K562 (cell line): ENCODE measurements at regions not wholly inside any gene's neighbourhood (a gene's known extent, or its start where the extent isn't known, plus 50 kb on each side); places are given as distances from the start of the nearest gene placed in this dataset.

Experiments
- ATAC-seq: fragments of 200-7000 bp; cut with Tn5 transposase; 3 replicates; pipeline ENCODE4 v1.9.1; 2020; ENCODE audit warnings: moderate library complexity
- BruUV-seq: library from RNA; stranded (reverse); fragments of 400-500 nt; replicated peaks from 2 replicates; lab custom pipeline; 2021; lab: Mats Ljungman, UMichigan
- CTCF ChIA-PET: fragments of 300-600 bp; formaldehyde crosslinking; extraction: SDS; loops from one replicate; lab custom pipeline; 2021; ENCODE audit warnings: low intra/inter-chr PET ratio; lab: Yijun Ruan, JAX
- POLR2A ChIA-PET: fragments of 300-600, 350-650 bp; sonication (Branson Sonifier 250); formaldehyde crosslinking; extraction: SDS; loops from one replicate; lab custom pipeline; 2021; ENCODE audit warnings: antibody characterized with exemption, inconsistent platforms; lab: Yijun Ruan, JAX
- DNase-seq, 4 experiments: peaks; one replicate each; pipeline versions ENCODE4 v3.0.0 to v3.0.0-alpha.2; 2011 to 2018; ENCODE audit warnings: low spot score in 3 of 4, mixed read lengths in 3 of 4; ENCODE audit errors: extremely low read depth in 1 of 4
- FAIRE-seq: peaks from 2 replicates; lab custom pipeline; 2011; peaks lifted over from hg19 to GRCh38; lab: Jason Lieb, UNC
- H2AFZ ChIP-seq: 2 replicates; pipeline ENCODE4 v1.6.0; 2011; ENCODE audit warnings: low read depth, low read length, control low read depth, inconsistent platforms
- H3K27ac ChIP-seq: fragments of 200-600 bp; 3 replicates; pipeline ENCODE4 v1.8.0; 2011; ENCODE audit warnings: low read depth, mild to moderate bottlenecking, control low read depth, inconsistent platforms, low read length, moderate library complexity, mixed read lengths; ENCODE audit errors: extremely low read depth
- H3K27me3 ChIP-seq, 2 experiments: fragments of 300-600 bp in 1 of 2; 2 replicates in 1 of 2; 3 replicates in 1 of 2; pipeline versions ENCODE4 v1.6.0 to v1.8.0; 2011; ENCODE audit warnings: inconsistent platforms in 2 of 2, low read length in 2 of 2, mild to moderate bottlenecking in 1 of 2, mixed read lengths in 1 of 2, moderate library complexity in 1 of 2; ENCODE audit not compliant: control insufficient read depth in 2 of 2, insufficient read depth in 2 of 2
- H3K36me3 ChIP-seq: fragments of 300-600 bp; 3 replicates; pipeline ENCODE4 v1.8.0; 2011; ENCODE audit warnings: mild to moderate bottlenecking, low read length, inconsistent platforms; ENCODE audit not compliant: control insufficient read depth, insufficient read depth
- H3K4me1 ChIP-seq, 2 experiments: fragments of 200-600 bp in 1 of 2; replicated peaks in 1 of 2; 2 replicates in 1 of 2; 3 replicates in 1 of 2; pipeline versions ENCODE4 v1.5.1 to v1.8.0; 2011; ENCODE audit warnings: inconsistent platforms in 2 of 2, low read length in 2 of 2, mild to moderate bottlenecking in 1 of 2, mixed read lengths in 1 of 2, moderate library complexity in 1 of 2; ENCODE audit not compliant: control insufficient read depth in 2 of 2, insufficient read depth in 2 of 2
- H3K4me2 ChIP-seq: 2 replicates; pipeline ENCODE4 v1.6.1; 2011; ENCODE audit warnings: low read length, control low read depth, inconsistent platforms, mixed read lengths; ENCODE audit not compliant: insufficient read depth
- H3K4me3 ChIP-seq: fragments of 200-600 bp; sonication (generic), shearing (Covaris generic); 2 replicates; pipeline ENCODE4 v1.5.1; 2016; ENCODE audit warnings: control low read depth, inconsistent platforms
- H3K79me2 ChIP-seq: fragments of 200-600 bp; 3 replicates; pipeline ENCODE4 v1.8.0; 2011; ENCODE audit warnings: low read length, inconsistent platforms; ENCODE audit not compliant: control insufficient read depth, insufficient read depth
- H3K9ac ChIP-seq, 2 experiments: 2 replicates each; pipeline versions ENCODE4 v1.6.0 to v1.6.1; 2011; ENCODE audit warnings: low read depth in 2 of 2, low read length in 2 of 2, control low read depth in 1 of 2, inconsistent platforms in 1 of 2, mild to moderate bottlenecking in 1 of 2, mixed read lengths in 1 of 2; ENCODE audit not compliant: insufficient read depth in 1 of 2
- H3K9me1 ChIP-seq: one replicate; pipeline ENCODE4 v1.6.0; 2011; ENCODE audit warnings: inconsistent platforms, mild to moderate bottlenecking, low read length, moderate library complexity; ENCODE audit not compliant: control insufficient read depth, insufficient read depth
- H3K9me3 ChIP-seq: replicated peaks from 2 replicates; pipeline ENCODE4 v1.5.1; 2011; ENCODE audit warnings: low read depth, low read length, inconsistent platforms; ENCODE audit not compliant: control insufficient read depth, insufficient read depth
- H4K20me1 ChIP-seq: replicated peaks from 2 replicates; pipeline ENCODE4 v1.6.1; 2011; ENCODE audit warnings: low read length, inconsistent platforms, mixed read lengths; ENCODE audit not compliant: control insufficient read depth, insufficient read depth
- BCL6 ChIP-seq: fragments of 250-450 bp; sonication (Bioruptor Pico); IDR thresholded peaks from 2 replicates; pipeline ENCODE4 v1.4.0; 2020
- BRF2 ChIP-seq: IDR thresholded peaks from 3 replicates; pipeline ENCODE4 v1.6.1; 2011; ENCODE audit warnings: borderline replicate concordance, mild to moderate bottlenecking; ENCODE audit not compliant: insufficient read length, insufficient read depth
- E2F8 ChIP-seq: fragments of 450-650 bp; IDR thresholded peaks from 2 replicates; pipeline ENCODE4 v1.7.1; 2018; ENCODE audit warnings: mild to moderate bottlenecking, low read depth; ENCODE audit not compliant: partially characterized antibody
- EGR1 ChIP-seq: fragments of 450-650 bp; conservative IDR thresholded peaks from 2 replicates; pipeline ENCODE4 v1.6.1; 2017; ENCODE audit warnings: mild to moderate bottlenecking
- HCFC1 ChIP-seq: IDR thresholded peaks from 2 replicates; pipeline ENCODE4 v1.6.1; 2012; ENCODE audit warnings: low read depth, low read length, improper control_type of control experiment
- KDM4B ChIP-seq, 2 experiments: fragments of 450-650 bp in 1 of 2; sonication (generic) in 1 of 2; IDR thresholded peaks; 2 replicates each; pipeline ENCODE4 v1.6.1; 2016 to 2017; ENCODE audit warnings: borderline replicate concordance in 2 of 2, antibody characterized with exemption in 1 of 2, low read depth in 1 of 2, mild to moderate bottlenecking in 1 of 2
- KLF13 ChIP-seq: fragments of 450-650 bp; IDR thresholded peaks from 2 replicates; pipeline ENCODE4 v1.6.1; 2016; ENCODE audit warnings: missing genetic modification characterization, low read depth, mild to moderate bottlenecking, missing compliant biosample characterization, moderate library complexity, borderline replicate concordance
- RFX5 ChIP-seq: IDR thresholded peaks from 2 replicates; pipeline ENCODE4 v1.6.1; 2011; ENCODE audit warnings: low read depth, mild to moderate bottlenecking, improper control_type of control experiment, low read length
- ZNF717 ChIP-seq: fragments of 250-450 bp; sonication (Bioruptor Pico); IDR thresholded peaks from 2 replicates; pipeline ENCODE4 v1.5.0; 2021
- ZNF780A ChIP-seq: fragments of 250-450 bp; sonication (Bioruptor Pico); IDR thresholded peaks from 2 replicates; pipeline ENCODE4 v1.5.0; 2021; ENCODE audit warnings: mild to moderate bottlenecking
- WGBS: fragments of 100-300 bp; shearing (Covaris generic); methylation state at CpG from one replicate; pipeline ENCODE4 v1.1.6; 2016; ENCODE audit warnings: low coverage, mixed read lengths; ENCODE audit not compliant: insufficient coverage; ENCODE audit errors: missing lambda C conversion rate; 5-methylcytosine and 5-hydroxymethylcytosine counted together
- in situ Hi-C: fragments of 300-500 bp; cut with MboI; formaldehyde crosslinking; loops from 4 replicates; pipeline ENCODE4 v1.15.0; 2018; ENCODE audit warnings: inconsistent platforms, mixed read lengths
- intact Hi-C: fragments of 100-400 bp; cut with micrococcal nuclease; formaldehyde crosslinking; loops from 2 replicates; pipeline ENCODE4 v1.14.2; 2022
- TF ChIP-seq, protein P1 (sequence below): IDR thresholded peaks from 2 replicates; pipeline ENCODE4 v1.6.1; 2012; ENCODE audit warnings: low read depth, low read length, improper control_type of control experiment, borderline replicate concordance
- TF ChIP-seq, protein P2 (sequence below): fragments of 250-450 bp; sonication (Bioruptor Pico); IDR thresholded peaks from 2 replicates; pipeline ENCODE4 v1.5.0; 2022; ENCODE audit warnings: mild to moderate bottlenecking
- TF ChIP-seq, protein P3 (sequence below): sonication (generic); formaldehyde crosslinking; IDR thresholded peaks from 2 replicates; pipeline ENCODE4 v1.8.0; 2022; ENCODE audit warnings: missing genetic modification reagents, mild to moderate bottlenecking, borderline replicate concordance

DNA sequence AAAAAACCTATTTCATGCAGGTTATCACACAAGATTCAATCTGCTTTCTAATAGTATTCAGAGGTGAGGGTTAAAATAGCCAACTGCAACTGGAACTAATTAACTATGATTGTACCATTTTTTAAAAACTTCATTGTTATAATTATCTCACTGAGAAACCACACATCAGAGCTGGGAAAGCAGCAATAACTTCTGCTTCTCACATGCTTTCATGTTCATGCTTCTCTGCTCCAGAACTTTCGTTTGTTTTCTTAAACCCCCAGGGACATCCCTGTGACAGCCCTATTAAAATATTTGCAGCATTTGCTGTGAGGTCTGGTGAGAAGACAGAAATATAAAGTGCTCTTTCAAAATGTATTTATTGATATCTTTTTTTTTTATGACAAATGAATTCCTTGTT, 389.0 kb upstream of the SORCS1 start:
- Histone ChIP-seq H3K9me3 (no peaks in the 10 kb centered on the region), H4K20me1 (no peaks in the 10 kb centered on the region), H2AFZ (no peak overlapping the region), H3K79me2 (no peaks in the 10 kb centered on the region), H3K36me3 (no peaks in the 10 kb centered on the region), H3K9ac (no peak overlapping the region), H3K27me3 (no peaks in the 10 kb centered on the region), H3K4me3 (no peak overlapping the region), H3K9me1 (no peaks in the 10 kb centered on the region), H3K4me1 (no peaks in the 10 kb centered on the region), H3K27ac (no peak overlapping the region), H3K4me2 (no peak overlapping the region)
- ATAC-seq (no peak), FAIRE-seq (no peak), DNase-seq (no peak)
- BruUV-seq = no TSS peak
- 0% methylated on average over 1 of the region's 1 CpG for WGBS
- ChIA-PET CTCF (no interaction called here), POLR2A (no interaction called here)
- intact Hi-C loops = no loop called here
- in situ Hi-C loops = no loop called here
- TF ChIP-seq HCFC1 (no peak), RFX5 (no peak), BCL6 (CRISPR knock-in tag) (no peak), ZNF717 (CRISPR knock-in tag) (no peak), E2F8 (no peak), EGR1 (no peak), BRF2 (no peak), KLF13 (tag) (no peak), KDM4B (IDR thresholded peaks at IDR 0.05; ENCODE audit: borderline replicate concordance in 2 of 2, low read depth in 1 of 2) (no peak), ZNF780A (CRISPR knock-in tag) (no peak)
- TF ChIP-seq, protein P1, sequence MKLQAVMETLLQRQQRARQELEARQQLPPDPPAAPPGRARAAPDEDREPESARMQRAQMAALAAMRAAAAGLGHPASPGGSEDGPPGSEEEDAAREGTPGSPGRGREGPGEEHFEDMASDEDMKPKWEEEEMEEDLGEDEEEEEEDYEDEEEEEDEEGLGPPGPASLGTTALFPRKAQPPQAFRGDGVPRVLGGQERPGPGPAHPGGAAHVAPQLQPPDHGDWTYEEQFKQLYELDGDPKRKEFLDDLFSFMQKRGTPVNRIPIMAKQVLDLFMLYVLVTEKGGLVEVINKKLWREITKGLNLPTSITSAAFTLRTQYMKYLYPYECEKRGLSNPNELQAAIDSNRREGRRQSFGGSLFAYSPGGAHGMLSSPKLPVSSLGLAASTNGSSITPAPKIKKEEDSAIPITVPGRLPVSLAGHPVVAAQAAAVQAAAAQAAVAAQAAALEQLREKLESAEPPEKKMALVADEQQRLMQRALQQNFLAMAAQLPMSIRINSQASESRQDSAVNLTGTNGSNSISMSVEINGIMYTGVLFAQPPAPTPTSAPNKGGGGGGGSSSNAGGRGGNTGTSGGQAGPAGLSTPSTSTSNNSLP = no peak
- TF ChIP-seq, protein P2, sequence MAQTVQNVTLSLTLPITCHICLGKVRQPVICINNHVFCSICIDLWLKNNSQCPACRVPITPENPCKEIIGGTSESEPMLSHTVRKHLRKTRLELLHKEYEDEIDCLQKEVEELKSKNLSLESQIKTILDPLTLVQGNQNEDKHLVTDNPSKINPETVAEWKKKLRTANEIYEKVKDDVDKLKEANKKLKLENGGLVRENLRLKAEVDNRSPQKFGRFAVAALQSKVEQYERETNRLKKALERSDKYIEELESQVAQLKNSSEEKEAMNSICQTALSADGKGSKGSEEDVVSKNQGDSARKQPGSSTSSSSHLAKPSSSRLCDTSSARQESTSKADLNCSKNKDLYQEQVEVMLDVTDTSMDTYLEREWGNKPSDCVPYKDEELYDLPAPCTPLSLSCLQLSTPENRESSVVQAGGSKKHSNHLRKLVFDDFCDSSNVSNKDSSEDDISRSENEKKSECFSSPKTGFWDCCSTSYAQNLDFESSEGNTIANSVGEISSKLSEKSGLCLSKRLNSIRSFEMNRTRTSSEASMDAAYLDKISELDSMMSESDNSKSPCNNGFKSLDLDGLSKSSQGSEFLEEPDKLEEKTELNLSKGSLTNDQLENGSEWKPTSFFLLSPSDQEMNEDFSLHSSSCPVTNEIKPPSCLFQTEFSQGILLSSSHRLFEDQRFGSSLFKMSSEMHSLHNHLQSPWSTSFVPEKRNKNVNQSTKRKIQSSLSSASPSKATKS (CRISPR knock-in tag) = no peak
- TF ChIP-seq, protein P3, sequence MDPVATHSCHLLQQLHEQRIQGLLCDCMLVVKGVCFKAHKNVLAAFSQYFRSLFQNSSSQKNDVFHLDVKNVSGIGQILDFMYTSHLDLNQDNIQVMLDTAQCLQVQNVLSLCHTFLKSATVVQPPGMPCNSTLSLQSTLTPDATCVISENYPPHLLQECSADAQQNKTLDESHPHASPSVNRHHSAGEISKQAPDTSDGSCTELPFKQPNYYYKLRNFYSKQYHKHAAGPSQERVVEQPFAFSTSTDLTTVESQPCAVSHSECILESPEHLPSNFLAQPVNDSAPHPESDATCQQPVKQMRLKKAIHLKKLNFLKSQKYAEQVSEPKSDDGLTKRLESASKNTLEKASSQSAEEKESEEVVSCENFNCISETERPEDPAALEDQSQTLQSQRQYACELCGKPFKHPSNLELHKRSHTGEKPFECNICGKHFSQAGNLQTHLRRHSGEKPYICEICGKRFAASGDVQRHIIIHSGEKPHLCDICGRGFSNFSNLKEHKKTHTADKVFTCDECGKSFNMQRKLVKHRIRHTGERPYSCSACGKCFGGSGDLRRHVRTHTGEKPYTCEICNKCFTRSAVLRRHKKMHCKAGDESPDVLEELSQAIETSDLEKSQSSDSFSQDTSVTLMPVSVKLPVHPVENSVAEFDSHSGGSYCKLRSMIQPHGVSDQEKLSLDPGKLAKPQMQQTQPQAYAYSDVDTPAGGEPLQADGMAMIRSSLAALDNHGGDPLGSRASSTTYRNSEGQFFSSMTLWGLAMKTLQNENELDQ = no peak
